SU-DHL-6 (cell line): ENCODE measurements at regions not wholly inside any gene's neighbourhood (a gene's known extent, or its start where the extent isn't known, plus 50 kb on each side); places are given as distances from the start of the nearest gene placed in this dataset.
"Not testable (repeated sequence)": the region's sequence is repeated elsewhere in the genome, so short reads cannot be mapped to it uniquely, and the experiment has no call there.

Source experiments
- H2AFZ ChIP-seq: fragments of 200-600 bp; sonication (generic); 2 replicates; pipeline ENCODE4 v1.6.1; 2014; ENCODE audit warnings: low read depth, mild to moderate bottlenecking, moderate library complexity, mixed read lengths, antibody characterized with exemption, low read length; ENCODE audit not compliant: severe bottlenecking
- H3F3A ChIP-seq: fragments of 200-600 bp; shearing (Covaris generic); 2 replicates; pipeline ENCODE4 v1.6.0; 2016; ENCODE audit warnings: antibody characterized with exemption, mild to moderate bottlenecking; ENCODE audit not compliant: insufficient read depth
- H3K27ac ChIP-seq: fragments of 200-600 bp; sonication (generic); 2 replicates; pipeline ENCODE4 v1.5.1; 2016; ENCODE audit warnings: low read depth, mild to moderate bottlenecking, low read length, moderate library complexity, mixed read lengths
- H3K27me3 ChIP-seq: fragments of 200-600 bp; sonication (generic), shearing (Covaris generic); 2 replicates; pipeline ENCODE4 v1.6.0; 2014; ENCODE audit warnings: mild to moderate bottlenecking, low read length
- H3K36me3 ChIP-seq: fragments of 200-600 bp; sonication (generic); 2 replicates; pipeline ENCODE4 v1.6.1; 2014; ENCODE audit warnings: mild to moderate bottlenecking, low read length, mixed read lengths
- H3K4me2 ChIP-seq: fragments of 300-600, 200-600 bp; shearing (Covaris generic), sonication (generic); 2 replicates; pipeline ENCODE4 v1.6.0; 2014; ENCODE audit warnings: low read length, low read depth, mild to moderate bottlenecking; ENCODE audit not compliant: poor library complexity, severe bottlenecking
- H3K4me3 ChIP-seq: fragments of 200-600 bp; sonication (generic); 2 replicates; pipeline ENCODE4 v1.5.1; 2014; ENCODE audit warnings: antibody characterized with exemption, low read length, mild to moderate bottlenecking, mixed read lengths; ENCODE audit not compliant: insufficient read depth, poor library complexity, severe bottlenecking
- H3K79me2 ChIP-seq: fragments of 200-600 bp; sonication (generic); 2 replicates; pipeline ENCODE4 v1.6.1; 2014; ENCODE audit warnings: mild to moderate bottlenecking, low read length, moderate library complexity; ENCODE audit not compliant: insufficient read depth
- H3K9ac ChIP-seq: fragments of 200-600 bp; sonication (generic); 2 replicates; pipeline ENCODE4 v1.7.0; 2014; ENCODE audit warnings: mild to moderate bottlenecking, low read length
- H3K9me2 ChIP-seq: fragments of 200-600 bp; sonication (generic); replicated peaks from 2 replicates; pipeline ENCODE4 v1.6.1; 2014; ENCODE audit warnings: low read length; ENCODE audit not compliant: insufficient read depth
- H3K9me3 ChIP-seq: fragments of 200-600 bp; sonication (generic); 2 replicates; pipeline ENCODE4 v1.6.1; 2014; ENCODE audit warnings: low read length, mixed read lengths; ENCODE audit not compliant: insufficient read depth
- H4K20me1 ChIP-seq: fragments of 200-600 bp; sonication (generic); 2 replicates; pipeline ENCODE4 v1.6.1; 2014; ENCODE audit warnings: low read depth, mild to moderate bottlenecking, antibody characterized with exemption, low read length, moderate library complexity, mixed read lengths
- CTCF ChIP-seq: fragments of 200-600 bp; sonication (generic); IDR thresholded peaks from one replicate; pipeline ENCODE4 v1.5.1; 2017; ENCODE audit warnings: antibody characterized with exemption, mild to moderate bottlenecking, low read length, moderate library complexity; ENCODE audit not compliant: insufficient read depth, poor library complexity, severe bottlenecking

GRCh38 chr2:131831450-131832208, 303.9 kb downstream of the CCDC74A start:
- not testable (repeated sequence) for H3K36me3 ChIP-seq, H3K27ac ChIP-seq, H3F3A ChIP-seq, H3K9me3 ChIP-seq, H3K27me3 ChIP-seq, H3K9me2 ChIP-seq, H4K20me1 ChIP-seq, H3K79me2 ChIP-seq
- H2AFZ ChIP-seq, result peak overlapping the region; percentile 93
- peak overlapping the region; percentile 26 for H3K4me3 ChIP-seq
- peak overlapping the region; percentile 44; the same call in 1 of the 2 replicates for H3K9ac ChIP-seq
- peak; percentile 39 for TF ChIP-seq CTCF
- H3K4me2 ChIP-seq, result peak overlapping the region; percentile 42

- not testable (repeated sequence) for H3K27ac ChIP-seq, H3K9me3 ChIP-seq, H3K4me3 ChIP-seq, H3K9ac ChIP-seq, H3K4me2 ChIP-seq, H4K20me1 ChIP-seq, H3K36me3 ChIP-seq, H3K9me2 ChIP-seq, H3K27me3 ChIP-seq, H3F3A ChIP-seq, H2AFZ ChIP-seq, H3K79me2 ChIP-seq
Observed at GRCh38 chr2:131832209-131832780, 304.6 kb downstream of the CCDC74A start.

GRCh38 chr2:131832917-131833316, 305.2 kb downstream of the CCDC74A start:
- H3K4me2 ChIP-seq, H3K36me3 ChIP-seq, H3K27me3 ChIP-seq, H3K79me2 ChIP-seq, H3K27ac ChIP-seq, H3F3A ChIP-seq, H3K9me2 ChIP-seq, H3K9ac ChIP-seq, H2AFZ ChIP-seq, H3K9me3 ChIP-seq, H4K20me1 ChIP-seq, H3K4me3 ChIP-seq: not testable (repeated sequence)

- H3K79me2 ChIP-seq, H3K27ac ChIP-seq: not testable (repeated sequence)
Observed at GRCh38 chr2:131833367-131834202, 305.9 kb downstream of the CCDC74A start.

GRCh38 chr2:131834203-131835020, 306.7 kb downstream of the CCDC74A start:
- H3F3A ChIP-seq, H3K9me3 ChIP-seq, H3K4me2 ChIP-seq, H2AFZ ChIP-seq, H4K20me1 ChIP-seq, H3K27ac ChIP-seq, H3K79me2 ChIP-seq, H3K9me2 ChIP-seq, H3K27me3 ChIP-seq, H3K9ac ChIP-seq, H3K36me3 ChIP-seq, H3K4me3 ChIP-seq: not testable (repeated sequence)

More at GRCh38 chr2:131833367-131834202, 305.9 kb downstream of the CCDC74A start:
- H4K20me1 ChIP-seq, H3F3A ChIP-seq, H3K27me3 ChIP-seq, H2AFZ ChIP-seq, H3K9me2 ChIP-seq, H3K9ac ChIP-seq, H3K4me3 ChIP-seq, H3K36me3 ChIP-seq, H3K4me2 ChIP-seq, H3K9me3 ChIP-seq: not testable (repeated sequence)

- H3K79me2 ChIP-seq, H3K4me2 ChIP-seq, H3K9ac ChIP-seq, H3K27ac ChIP-seq, H3K4me3 ChIP-seq, H3K36me3 ChIP-seq, H3K9me2 ChIP-seq, H2AFZ ChIP-seq, H3K9me3 ChIP-seq, H3F3A ChIP-seq, H4K20me1 ChIP-seq, H3K27me3 ChIP-seq: not testable (repeated sequence)
Observed at GRCh38 chr2:131835022-131835421, 307.3 kb downstream of the CCDC74A start.
